ENCODE measurements at regions not wholly inside any gene's neighbourhood (a gene's known extent, or its start where the extent isn't known, plus 50 kb on each side); places are given as distances from the start of the nearest gene placed in this dataset.

- H3K9ac ChIP-seq (ENCODE audit: insufficient read length, low read depth) = no peak overlapping the region
Observed at GRCh38 chr4:13829457-13829856, 201.9 kb upstream of the BOD1L1 start.

DNA sequence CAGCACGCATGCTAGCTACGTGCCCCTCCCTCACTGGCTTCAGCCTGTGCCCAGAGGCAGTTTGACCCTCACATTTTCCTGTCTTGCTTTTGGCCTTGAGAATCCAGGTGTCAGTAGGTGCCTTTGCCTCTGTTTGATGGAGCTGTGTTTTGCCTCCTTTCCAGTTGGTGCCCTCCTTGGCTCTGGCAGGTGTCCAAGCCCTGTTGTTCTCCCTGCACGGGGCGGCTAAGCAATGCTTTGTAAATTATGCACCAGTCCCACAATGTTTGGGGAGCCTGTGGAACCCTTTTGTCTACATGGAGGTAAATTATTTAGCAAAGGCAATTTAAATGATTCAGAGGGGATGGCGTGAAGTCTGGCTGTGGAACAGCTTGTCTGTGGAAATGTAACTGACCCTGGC, 202.9 kb upstream of the BOD1L1 start:
- Histone ChIP-seq H3K36me3 (ENCODE audit: insufficient read depth, insufficient read length, low read length) (no peaks in the 10 kb centered on the region), H3K9me3 (ENCODE audit: insufficient read depth, low read length) (peaks cover 10% of the 10 kb centered on the region; the same call in 1 of the 2 replicates), H3K4me1 (ENCODE audit: insufficient read depth, insufficient read length) (no peaks in the 10 kb centered on the region), H3K9ac (ENCODE audit: insufficient read length, low read depth) (no peak overlapping the region), H3K27me3 (ENCODE audit: insufficient read depth, insufficient read length) (no peaks in the 10 kb centered on the region), H3K4me3 (ENCODE audit: insufficient read length, low read depth) (no peak overlapping the region)
- TF ChIP-seq YY1 (IDR thresholded peaks at IDR 0.05; ENCODE audit: insufficient read depth, insufficient read length) (no peak), ZNF274 (IDR thresholded peaks at IDR 0.05; ENCODE audit: low read depth, low read length) (no peak), SUZ12 (IDR thresholded peaks at IDR 0.05; ENCODE audit: extremely low read depth, insufficient read depth, insufficient read length) (no peak)
- DNase-seq (ENCODE audit: low read depth, low spot score) = no peak

More at GRCh38 chr4:13829457-13829856, 201.9 kb upstream of the BOD1L1 start:
- Histone ChIP-seq H3K27me3 (ENCODE audit: insufficient read depth, insufficient read length) (no peaks in the 10 kb centered on the region), H3K4me3 (ENCODE audit: insufficient read length, low read depth) (no peak overlapping the region), H3K9me3 (ENCODE audit: insufficient read depth, low read length) (peaks cover 11% of the 10 kb centered on the region; the same call in 1 of the 2 replicates), H3K4me1 (ENCODE audit: insufficient read depth, insufficient read length) (no peaks in the 10 kb centered on the region), H3K36me3 (ENCODE audit: insufficient read depth, insufficient read length, low read length) (no peaks in the 10 kb centered on the region)
- no peak for DNase-seq (ENCODE audit: low read depth, low spot score)
- TF ChIP-seq ZNF274 (IDR thresholded peaks at IDR 0.05; ENCODE audit: low read depth, low read length) = no peak
- no peak for TF ChIP-seq YY1 (IDR thresholded peaks at IDR 0.05; ENCODE audit: insufficient read depth, insufficient read length)
- TF ChIP-seq SUZ12 (IDR thresholded peaks at IDR 0.05; ENCODE audit: extremely low read depth, insufficient read depth, insufficient read length) = no peak

GRCh38 chr4:13833171-13833804, 205.8 kb upstream of the BOD1L1 start:
- H3K9me3 ChIP-seq (ENCODE audit: insufficient read depth, low read length) = peaks cover 10% of the 10 kb centered on the region; the same call in 1 of the 2 replicates
- no peaks in the 10 kb centered on the region for H3K27me3 ChIP-seq (ENCODE audit: insufficient read depth, insufficient read length)
- DNase-seq (ENCODE audit: low read depth, low spot score) = no peak
- no peak for TF ChIP-seq YY1 (IDR thresholded peaks at IDR 0.05; ENCODE audit: insufficient read depth, insufficient read length)
- TF ChIP-seq ZNF274 (IDR thresholded peaks at IDR 0.05; ENCODE audit: low read depth, low read length) = no peak
- TF ChIP-seq SUZ12 (IDR thresholded peaks at IDR 0.05; ENCODE audit: extremely low read depth, insufficient read depth, insufficient read length) = no peak
- no peak overlapping the region for H3K9ac ChIP-seq (ENCODE audit: insufficient read length, low read depth)
- no peak overlapping the region for H3K4me3 ChIP-seq (ENCODE audit: insufficient read length, low read depth)
- H3K36me3 ChIP-seq (ENCODE audit: insufficient read depth, insufficient read length, low read length) = no peaks in the 10 kb centered on the region
- H3K4me1 ChIP-seq (ENCODE audit: insufficient read depth, insufficient read length) = no peaks in the 10 kb centered on the region

GRCh38 chr4:13836946-13837912, 209.7 kb upstream of the BOD1L1 start:
- H3K36me3 ChIP-seq (ENCODE audit: insufficient read depth, insufficient read length, low read length) = no peaks in the 10 kb centered on the region
- no peak for TF ChIP-seq YY1 (IDR thresholded peaks at IDR 0.05; ENCODE audit: insufficient read depth, insufficient read length)
- TF ChIP-seq SUZ12 (IDR thresholded peaks at IDR 0.05; ENCODE audit: extremely low read depth, insufficient read depth, insufficient read length) = no peak
- TF ChIP-seq ZNF274 (IDR thresholded peaks at IDR 0.05; ENCODE audit: low read depth, low read length) = no peak
- no peak for DNase-seq (ENCODE audit: low read depth, low spot score)
- no peaks in the 10 kb centered on the region for H3K4me1 ChIP-seq (ENCODE audit: insufficient read depth, insufficient read length)
- no peak overlapping the region for H3K4me3 ChIP-seq (ENCODE audit: insufficient read length, low read depth)
- H3K27me3 ChIP-seq (ENCODE audit: insufficient read depth, insufficient read length) = no peaks in the 10 kb centered on the region
- H3K9me3 ChIP-seq (ENCODE audit: insufficient read depth, low read length) = peaks cover 10% of the 10 kb centered on the region; the same call in 1 of the 2 replicates
- H3K9ac ChIP-seq (ENCODE audit: insufficient read length, low read depth) = no peak overlapping the region

DNA sequence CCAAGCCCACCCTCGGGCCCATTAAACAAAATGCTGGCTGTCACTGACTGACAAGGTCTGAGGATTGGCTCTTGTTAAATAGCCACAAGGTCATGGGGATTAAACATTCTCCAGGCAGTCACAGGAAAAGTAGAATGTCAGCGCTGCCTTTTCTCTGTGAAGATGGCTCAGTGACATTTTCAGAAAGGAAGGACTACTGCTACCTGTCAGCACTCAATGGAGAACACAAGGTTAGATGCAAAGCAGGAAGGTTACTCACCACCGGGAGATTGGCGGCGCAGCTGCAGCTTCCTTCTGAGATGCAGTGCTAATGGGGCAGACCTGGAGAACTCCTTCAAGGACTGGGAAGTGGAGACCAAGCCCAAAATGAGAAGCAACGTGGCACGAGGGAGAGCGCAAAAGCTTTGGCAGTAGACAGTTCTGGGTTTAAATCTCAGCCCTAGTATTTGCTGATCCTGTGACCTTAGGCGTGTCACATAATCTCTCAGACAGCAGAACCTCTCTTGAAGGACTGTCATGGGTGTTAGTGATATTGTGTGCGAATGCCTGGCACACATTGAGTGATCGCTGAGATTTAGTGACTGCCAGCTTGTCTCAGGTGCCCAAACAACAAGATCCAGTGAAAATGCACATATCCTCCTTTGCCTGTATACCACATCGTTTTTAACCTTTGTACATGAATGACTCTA, 213.1 kb upstream of the BOD1L1 start:
- no peaks in the 10 kb centered on the region for H3K27me3 ChIP-seq (ENCODE audit: insufficient read depth, insufficient read length)
- H3K4me1 ChIP-seq (ENCODE audit: insufficient read depth, insufficient read length) = no peaks in the 10 kb centered on the region
- DNase-seq (ENCODE audit: low read depth, low spot score) = no peak
- no peaks in the 10 kb centered on the region for H3K36me3 ChIP-seq (ENCODE audit: insufficient read depth, insufficient read length, low read length)
- TF ChIP-seq SUZ12 (IDR thresholded peaks at IDR 0.05; ENCODE audit: extremely low read depth, insufficient read depth, insufficient read length) (no peak), YY1 (IDR thresholded peaks at IDR 0.05; ENCODE audit: insufficient read depth, insufficient read length) (no peak), ZNF274 (IDR thresholded peaks at IDR 0.05; ENCODE audit: low read depth, low read length) (no peak)
- no peak overlapping the region for H3K4me3 ChIP-seq (ENCODE audit: insufficient read length, low read depth)
- no peak overlapping the region for H3K9ac ChIP-seq (ENCODE audit: insufficient read length, low read depth)
- no peaks in the 10 kb centered on the region for H3K9me3 ChIP-seq (ENCODE audit: insufficient read depth, low read length)

- Histone ChIP-seq H3K27me3 (ENCODE audit: insufficient read depth, insufficient read length) (no peaks in the 10 kb centered on the region), H3K9ac (ENCODE audit: insufficient read length, low read depth) (no peak overlapping the region), H3K4me3 (ENCODE audit: insufficient read length, low read depth) (no peak overlapping the region), H3K9me3 (ENCODE audit: insufficient read depth, low read length) (no peaks in the 10 kb centered on the region), H3K36me3 (ENCODE audit: insufficient read depth, insufficient read length, low read length) (no peaks in the 10 kb centered on the region), H3K4me1 (ENCODE audit: insufficient read depth, insufficient read length) (no peaks in the 10 kb centered on the region)
- TF ChIP-seq YY1 (IDR thresholded peaks at IDR 0.05; ENCODE audit: insufficient read depth, insufficient read length) (no peak), ZNF274 (IDR thresholded peaks at IDR 0.05; ENCODE audit: low read depth, low read length) (no peak), SUZ12 (IDR thresholded peaks at IDR 0.05; ENCODE audit: extremely low read depth, insufficient read depth, insufficient read length) (no peak)
- DNase-seq (ENCODE audit: low read depth, low spot score) = no peak
Observed at GRCh38 chr4:13844740-13845139, 217.2 kb upstream of the BOD1L1 start.

Data from NT2/D1 (cell line).